ENCODE measurements at regions not wholly inside any gene's neighbourhood (a gene's known extent, or its start where the extent isn't known, plus 50 kb on each side); places are given as distances from the start of the nearest gene placed in this dataset.

GRCh38 chr11:15890031-15890713, 466.2 kb downstream of the SOX6 start:
- TF ChIP-seq CTCF (conservative IDR thresholded peaks at IDR 0.05) (no peak), ZFX (IDR thresholded peaks at IDR 0.05) (no peak)
